ENCODE measurements at regions not wholly inside any gene's neighbourhood (a gene's known extent, or its start where the extent isn't known, plus 50 kb on each side); places are given as distances from the start of the nearest gene placed in this dataset.

- DNase-seq, result no peak
- Histone ChIP-seq H3K27ac (no peak overlapping the region), H3K4me1 (no peaks in the 10 kb centered on the region), H3K9me3 (no peaks in the 10 kb centered on the region), H3K27me3 (no peaks in the 10 kb centered on the region), H3K4me3 (no peak overlapping the region), H3K36me3 (no peaks in the 10 kb centered on the region)
- intact Hi-C loops (cut with DNase I), result no loop called here
- TF ChIP-seq POLR2AphosphoS5 (IDR thresholded peaks at IDR 0.05), result no peak
- TF ChIP-seq EP300 (IDR thresholded peaks at IDR 0.05), result no peak
- TF ChIP-seq POLR2A (IDR thresholded peaks at IDR 0.05), result no peak
- TF ChIP-seq, protein P1, sequence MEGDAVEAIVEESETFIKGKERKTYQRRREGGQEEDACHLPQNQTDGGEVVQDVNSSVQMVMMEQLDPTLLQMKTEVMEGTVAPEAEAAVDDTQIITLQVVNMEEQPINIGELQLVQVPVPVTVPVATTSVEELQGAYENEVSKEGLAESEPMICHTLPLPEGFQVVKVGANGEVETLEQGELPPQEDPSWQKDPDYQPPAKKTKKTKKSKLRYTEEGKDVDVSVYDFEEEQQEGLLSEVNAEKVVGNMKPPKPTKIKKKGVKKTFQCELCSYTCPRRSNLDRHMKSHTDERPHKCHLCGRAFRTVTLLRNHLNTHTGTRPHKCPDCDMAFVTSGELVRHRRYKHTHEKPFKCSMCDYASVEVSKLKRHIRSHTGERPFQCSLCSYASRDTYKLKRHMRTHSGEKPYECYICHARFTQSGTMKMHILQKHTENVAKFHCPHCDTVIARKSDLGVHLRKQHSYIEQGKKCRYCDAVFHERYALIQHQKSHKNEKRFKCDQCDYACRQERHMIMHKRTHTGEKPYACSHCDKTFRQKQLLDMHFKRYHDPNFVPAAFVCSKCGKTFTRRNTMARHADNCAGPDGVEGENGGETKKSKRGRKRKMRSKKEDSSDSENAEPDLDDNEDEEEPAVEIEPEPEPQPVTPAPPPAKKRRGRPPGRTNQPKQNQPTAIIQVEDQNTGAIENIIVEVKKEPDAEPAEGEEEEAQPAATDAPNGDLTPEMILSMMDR (IDR thresholded peaks at IDR 0.05), result no peak
- 90 to 92% methylated on average over 5 of the region's 5 CpGs for whole genome bisulfite sequencing, 2 donors
Observed at GRCh38 chr7:82694022-82694421, 250.4 kb upstream of the CACNA2D1 start.

GRCh38 chr7:82690929-82691328 lies 247.4 kb upstream of the CACNA2D1 start:
- Histone ChIP-seq H3K27ac (no peak overlapping the region), H3K4me3 (no peak overlapping the region), H3K4me1 (no peaks in the 10 kb centered on the region), H3K9me3 (no peaks in the 10 kb centered on the region), H3K27me3 (no peaks in the 10 kb centered on the region), H3K36me3 (no peaks in the 10 kb centered on the region)
- WGBS, 2 donors, result 92 to 98% methylated on average over 7 of the region's 7 CpGs
- intact Hi-C loops (cut with DNase I), result no loop called here
- TF ChIP-seq POLR2A (IDR thresholded peaks at IDR 0.05) (no peak), EP300 (IDR thresholded peaks at IDR 0.05) (no peak), POLR2AphosphoS5 (IDR thresholded peaks at IDR 0.05) (no peak)
- TF ChIP-seq, protein P1 (IDR thresholded peaks at IDR 0.05), result no peak
- no peak for DNase-seq

GRCh38 chr7:82685214-82685613 lies 241.6 kb upstream of the CACNA2D1 start:
- Histone ChIP-seq H3K4me1 (no peaks in the 10 kb centered on the region), H3K27ac (no peak overlapping the region), H3K4me3 (no peak overlapping the region), H3K9me3 (no peaks in the 10 kb centered on the region), H3K27me3 (no peaks in the 10 kb centered on the region), H3K36me3 (no peaks in the 10 kb centered on the region)
- intact Hi-C loops (cut with DNase I), result no loop called here
- TF ChIP-seq EP300 (IDR thresholded peaks at IDR 0.05), result no peak
- no peak for TF ChIP-seq POLR2AphosphoS5 (IDR thresholded peaks at IDR 0.05)
- TF ChIP-seq, protein P1 (IDR thresholded peaks at IDR 0.05), result no peak
- TF ChIP-seq POLR2A (IDR thresholded peaks at IDR 0.05), result no peak
- WGBS, 2 donors, result 78 to 86% methylated on average over 1 of the region's 1 CpG
- no peak for DNase-seq

DNA sequence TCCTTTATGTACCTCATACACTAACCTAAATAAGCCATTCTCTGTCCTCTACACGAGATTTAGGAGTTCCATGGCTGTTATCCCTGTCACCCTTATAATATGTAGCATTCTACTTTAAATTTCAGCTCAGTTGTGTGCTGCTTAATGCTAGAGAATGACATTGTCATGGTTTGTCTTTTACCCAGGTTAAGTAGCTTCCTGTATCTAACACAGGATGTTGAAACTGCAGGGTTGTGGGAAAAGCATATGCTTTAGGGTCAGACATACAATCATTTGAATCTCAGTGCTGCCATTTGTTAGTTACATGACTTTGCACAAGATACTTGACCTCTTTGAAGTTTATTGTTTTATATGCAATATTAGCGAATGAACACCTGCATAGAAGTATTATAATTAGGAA lies 235.1 kb upstream of the CACNA2D1 start:
- H3K9me3 ChIP-seq, result no peaks in the 10 kb centered on the region
- no peak for TF ChIP-seq EP300 (IDR thresholded peaks at IDR 0.05)
- TF ChIP-seq, protein P1 (IDR thresholded peaks at IDR 0.05), result no peak
- no peak for TF ChIP-seq POLR2A (IDR thresholded peaks at IDR 0.05)
- TF ChIP-seq POLR2AphosphoS5 (IDR thresholded peaks at IDR 0.05), result no peak
- H3K27me3 ChIP-seq, result no peaks in the 10 kb centered on the region
- intact Hi-C loops (cut with DNase I), result no loop called here
- H3K36me3 ChIP-seq, result no peaks in the 10 kb centered on the region
- no peak overlapping the region for H3K27ac ChIP-seq
- no peak for DNase-seq
- no peak overlapping the region for H3K4me3 ChIP-seq
- 16 to 35% methylated on average over 2 of the region's 2 CpGs for WGBS, 2 donors
- H3K4me1 ChIP-seq, result peaks cover 0 to 8% (median 3%) of the 10 kb centered on the region in 4 donors

- no peak for DNase-seq
- 21 to 40% methylated on average over 6 of the region's 6 CpGs for WGBS, 2 donors
- Histone ChIP-seq H3K4me1 (peaks cover 0 to 8% (median 3%) of the 10 kb centered on the region in 4 donors), H3K36me3 (no peaks in the 10 kb centered on the region), H3K4me3 (no peak overlapping the region), H3K27me3 (no peaks in the 10 kb centered on the region), H3K27ac (no peak overlapping the region), H3K9me3 (no peaks in the 10 kb centered on the region)
- no peak for TF ChIP-seq POLR2AphosphoS5 (IDR thresholded peaks at IDR 0.05)
- TF ChIP-seq EP300 (IDR thresholded peaks at IDR 0.05), result no peak
- TF ChIP-seq POLR2A (IDR thresholded peaks at IDR 0.05), result no peak
- TF ChIP-seq, protein P1 (IDR thresholded peaks at IDR 0.05), result no peak
- intact Hi-C loops (cut with DNase I), result no loop called here
Observed at GRCh38 chr7:82678259-82678658, 234.7 kb upstream of the CACNA2D1 start.
